ENCODE measurements at regions not wholly inside any gene's neighbourhood (a gene's known extent, or its start where the extent isn't known, plus 50 kb on each side); places are given as distances from the start of the nearest gene placed in this dataset.

DNA sequence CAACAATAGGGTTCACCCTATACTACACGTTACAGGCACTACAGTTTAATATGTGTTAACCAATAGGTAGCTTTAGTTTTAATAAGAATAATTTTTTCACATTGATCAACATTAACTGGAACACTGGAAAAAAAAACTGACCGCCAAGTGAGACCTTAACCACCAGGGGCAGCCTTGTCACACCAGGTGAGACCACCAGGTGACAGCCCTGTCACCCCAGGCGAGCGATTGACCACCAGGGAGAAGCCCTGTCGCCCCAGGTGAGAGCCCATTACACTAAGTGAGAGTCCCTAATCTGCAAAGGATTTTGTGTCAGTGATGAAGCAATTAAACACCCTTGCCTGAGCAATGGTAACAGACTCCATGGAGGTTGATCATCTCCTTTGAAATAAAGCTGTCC is 75.4 kb upstream of the SYK start:
- Histone ChIP-seq H2AFZ (ENCODE audit: insufficient read depth, low read depth, low read length, poor library complexity, severe bottlenecking) (no peak overlapping the region), H3K27ac (ENCODE audit: low read depth in 1 of 2, low read length in 2 of 2) (no peak overlapping the region), H3K4me2 (replicated peaks; ENCODE audit: extremely low read depth, low read length, poor library complexity, severe bottlenecking) (no peak overlapping the region), H3K4me1 (ENCODE audit: control insufficient read depth in 1 of 2, insufficient read depth in 2 of 2, low read length in 2 of 2) (no peaks in the 10 kb centered on the region), H3K9me3 (replicated peaks in 1 of 2; ENCODE audit: control insufficient read depth in 1 of 2, insufficient read depth in 1 of 2, low read length in 2 of 2) (peaks cover 0 to 3% of the 10 kb centered on the region in 2 donors), H3K27me3 (ENCODE audit: control insufficient read depth in 2 of 2, insufficient read depth in 2 of 2, low read length in 2 of 2) (no peaks in the 10 kb centered on the region), H3K36me3 (replicated peaks in 1 of 2; ENCODE audit: control insufficient read depth in 1 of 2, insufficient read depth in 2 of 2, low read length in 2 of 2) (no peaks in the 10 kb centered on the region), H3K9ac (ENCODE audit: insufficient read depth, low read length, poor library complexity, severe bottlenecking) (no peak overlapping the region), H3K79me2 (ENCODE audit: insufficient read depth, low read length) (no peaks in the 10 kb centered on the region), H4K20me1 (ENCODE audit: insufficient read depth, low read length) (no peaks in the 10 kb centered on the region), H3K4me3 (replicated peaks in 1 of 3; ENCODE audit: low read depth in 2 of 3, low read length in 3 of 3) (no peak overlapping the region)
- no peak overlapping the region for H3K4me3 Mint-ChIP-seq
- peaks cover 2 to 8% (median 4%) of the 10 kb centered on the region in 7 donors for H3K9me3 Mint-ChIP-seq
- H3K27me3 Mint-ChIP-seq (ENCODE audit: low read depth in 3 of 3), result peaks cover 0 to 3% (median 2%) of the 10 kb centered on the region in 3 donors
- 92% methylated on average over 2 of the region's 5 CpGs for WGBS (ENCODE audit: insufficient coverage)
- intact Hi-C loops (cut with micrococcal nuclease), result no loop called here
- TF ChIP-seq, protein P1, sequence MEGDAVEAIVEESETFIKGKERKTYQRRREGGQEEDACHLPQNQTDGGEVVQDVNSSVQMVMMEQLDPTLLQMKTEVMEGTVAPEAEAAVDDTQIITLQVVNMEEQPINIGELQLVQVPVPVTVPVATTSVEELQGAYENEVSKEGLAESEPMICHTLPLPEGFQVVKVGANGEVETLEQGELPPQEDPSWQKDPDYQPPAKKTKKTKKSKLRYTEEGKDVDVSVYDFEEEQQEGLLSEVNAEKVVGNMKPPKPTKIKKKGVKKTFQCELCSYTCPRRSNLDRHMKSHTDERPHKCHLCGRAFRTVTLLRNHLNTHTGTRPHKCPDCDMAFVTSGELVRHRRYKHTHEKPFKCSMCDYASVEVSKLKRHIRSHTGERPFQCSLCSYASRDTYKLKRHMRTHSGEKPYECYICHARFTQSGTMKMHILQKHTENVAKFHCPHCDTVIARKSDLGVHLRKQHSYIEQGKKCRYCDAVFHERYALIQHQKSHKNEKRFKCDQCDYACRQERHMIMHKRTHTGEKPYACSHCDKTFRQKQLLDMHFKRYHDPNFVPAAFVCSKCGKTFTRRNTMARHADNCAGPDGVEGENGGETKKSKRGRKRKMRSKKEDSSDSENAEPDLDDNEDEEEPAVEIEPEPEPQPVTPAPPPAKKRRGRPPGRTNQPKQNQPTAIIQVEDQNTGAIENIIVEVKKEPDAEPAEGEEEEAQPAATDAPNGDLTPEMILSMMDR (IDR thresholded peaks at IDR 0.05), result no peak
- H3K27ac Mint-ChIP-seq, result no peak overlapping the region
- peaks cover 6% of the 10 kb centered on the region for H3K4me1 Mint-ChIP-seq
- no peaks in the 10 kb centered on the region for H3K36me3 Mint-ChIP-seq
- no peak for DNase-seq

DNA sequence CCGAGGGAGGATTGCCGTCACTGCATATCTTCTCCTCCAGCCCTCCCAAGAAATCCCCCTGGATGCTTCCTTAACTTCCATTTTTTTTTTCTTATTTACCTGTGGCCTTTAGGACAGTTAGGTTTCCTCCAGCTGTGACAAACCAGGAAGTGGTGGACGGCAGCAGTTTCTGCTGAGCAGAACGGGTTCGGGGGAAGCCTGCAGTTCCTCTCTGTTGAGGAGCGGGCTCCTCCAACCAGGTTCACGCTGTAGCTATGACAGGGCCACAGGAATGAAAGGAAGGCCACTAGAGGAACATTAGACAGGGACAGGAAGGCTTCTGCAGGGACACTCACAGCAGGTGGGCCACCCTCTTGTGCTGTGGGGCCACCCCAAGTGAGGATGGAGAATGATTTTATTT is 76.7 kb upstream of the SYK start:
- intact Hi-C loops (cut with micrococcal nuclease), result no loop called here
- Mint-ChIP-seq H3K36me3 (no peaks in the 10 kb centered on the region), H3K27me3 (ENCODE audit: low read depth in 3 of 3) (peaks cover 0 to 2% (median 2%) of the 10 kb centered on the region in 3 donors), H3K9me3 (peaks cover 0 to 1% (median under 1%) of the 10 kb centered on the region in 7 donors), H3K4me3 (no peak overlapping the region), H3K4me1 (peaks cover 6% of the 10 kb centered on the region), H3K27ac (no peak overlapping the region)
- Histone ChIP-seq H3K4me2 (replicated peaks; ENCODE audit: extremely low read depth, low read length, poor library complexity, severe bottlenecking) (no peak overlapping the region), H3K4me1 (ENCODE audit: control insufficient read depth in 1 of 2, insufficient read depth in 2 of 2, low read length in 2 of 2) (no peaks in the 10 kb centered on the region), H2AFZ (ENCODE audit: insufficient read depth, low read depth, low read length, poor library complexity, severe bottlenecking) (peak overlapping the region; percentile 18), H3K9ac (ENCODE audit: insufficient read depth, low read length, poor library complexity, severe bottlenecking) (no peak overlapping the region), H3K36me3 (replicated peaks in 1 of 2; ENCODE audit: control insufficient read depth in 1 of 2, insufficient read depth in 2 of 2, low read length in 2 of 2) (no peaks in the 10 kb centered on the region), H3K27ac (ENCODE audit: low read depth in 1 of 2, low read length in 2 of 2) (no peak overlapping the region), H3K27me3 (ENCODE audit: control insufficient read depth in 2 of 2, insufficient read depth in 2 of 2, low read length in 2 of 2) (no peaks in the 10 kb centered on the region), H3K79me2 (ENCODE audit: insufficient read depth, low read length) (no peaks in the 10 kb centered on the region), H4K20me1 (ENCODE audit: insufficient read depth, low read length) (no peaks in the 10 kb centered on the region), H3K9me3 (replicated peaks in 1 of 2; ENCODE audit: control insufficient read depth in 1 of 2, insufficient read depth in 1 of 2, low read length in 2 of 2) (no peaks in the 10 kb centered on the region), H3K4me3 (replicated peaks in 1 of 3; ENCODE audit: low read depth in 2 of 3, low read length in 3 of 3) (no peak overlapping the region)
- peak in 2 of 3 donors; percentile 5 to 17 for DNase-seq
- 14% methylated on average over 3 of the region's 7 CpGs for WGBS (ENCODE audit: insufficient coverage)
- TF ChIP-seq, protein P1 (IDR thresholded peaks at IDR 0.05), result no peak
